Astrocyte (in vitro differentiated cells and primary cell): ENCODE measurements at regions not wholly inside any gene's neighbourhood (a gene's known extent, or its start where the extent isn't known, plus 50 kb on each side); places are given as distances from the start of the nearest gene placed in this dataset.
A peak's percentile ranks its signal among the peaks of the same experiment; 100 is the strongest.

Source experiments
- DNase-seq: peaks from one replicate; pipeline ENCODE4 v3.0.0-alpha.2; 2010; ENCODE audit warnings: low read depth
- FAIRE-seq: peaks from 2 replicates; lab custom pipeline; 2011; peaks lifted over from hg19 to GRCh38; lab: Jason Lieb, UNC
- H2AFZ ChIP-seq: 2 replicates; pipeline ENCODE4 v1.6.0; 2012; ENCODE audit warnings: low read depth, low read length, inconsistent platforms
- H3K27ac ChIP-seq: 2 replicates; pipeline ENCODE4 v1.5.1; 2011; ENCODE audit warnings: low read depth, low read length, inconsistent platforms
- H3K27me3 ChIP-seq: 2 replicates; pipeline ENCODE4 v1.6.0; 2011; ENCODE audit warnings: low read length, inconsistent platforms; ENCODE audit not compliant: insufficient read depth
- H3K36me3 ChIP-seq: 2 replicates; pipeline ENCODE4 v1.5.1; 2011; ENCODE audit warnings: low read length, inconsistent platforms; ENCODE audit not compliant: insufficient read depth
- H3K4me1 ChIP-seq: 2 replicates; pipeline ENCODE4 v1.5.1; 2011; ENCODE audit warnings: low read length, inconsistent platforms; ENCODE audit not compliant: insufficient read depth
- H3K4me2 ChIP-seq: 2 replicates; pipeline ENCODE4 v1.6.0; 2012; ENCODE audit warnings: low read length, inconsistent platforms
- H3K4me3 ChIP-seq: 2 replicates; pipeline ENCODE4 v1.5.1; 2011; ENCODE audit warnings: low read depth, mild to moderate bottlenecking, low read length, inconsistent platforms; ENCODE audit not compliant: insufficient read depth
- H3K79me2 ChIP-seq: 2 replicates; pipeline ENCODE4 v1.6.0; 2012; ENCODE audit warnings: mild to moderate bottlenecking, low read length, inconsistent platforms; ENCODE audit not compliant: insufficient read depth
- H3K9ac ChIP-seq: 2 replicates; pipeline ENCODE4 v1.6.0; 2012; ENCODE audit warnings: mild to moderate bottlenecking, low read length, inconsistent platforms
- H3K9me3 ChIP-seq: 2 replicates; pipeline ENCODE4 v1.5.1; 2012; ENCODE audit warnings: low read depth, mild to moderate bottlenecking, low read length, inconsistent platforms; ENCODE audit not compliant: insufficient read depth
- H4K20me1 ChIP-seq: 2 replicates; pipeline ENCODE4 v1.6.0; 2012; ENCODE audit warnings: low read length, inconsistent platforms; ENCODE audit not compliant: insufficient read depth
- H3K27ac Mint-ChIP-seq: one replicate; pipeline ENCODE4 v1.8.0; 2021; ENCODE audit warnings: mild to moderate bottlenecking, mixed read lengths; ENCODE audit not compliant: unreplicated experiment
- H3K27me3 Mint-ChIP-seq: one replicate; pipeline ENCODE4 v1.8.0; 2021; ENCODE audit warnings: low read depth, mixed read lengths; ENCODE audit not compliant: unreplicated experiment
- H3K36me3 Mint-ChIP-seq: one replicate; pipeline ENCODE4 v1.8.0; 2021; ENCODE audit warnings: low read depth, mixed read lengths; ENCODE audit not compliant: unreplicated experiment
- H3K4me1 Mint-ChIP-seq: one replicate; pipeline ENCODE4 v1.8.0; 2021; ENCODE audit warnings: low read depth, mixed read lengths; ENCODE audit not compliant: unreplicated experiment
- H3K4me3 Mint-ChIP-seq: one replicate; pipeline ENCODE4 v1.8.0; 2021; ENCODE audit warnings: mild to moderate bottlenecking, moderate library complexity, mixed read lengths; ENCODE audit not compliant: unreplicated experiment
- H3K9me3 Mint-ChIP-seq: one replicate; pipeline ENCODE4 v1.8.0; 2021; ENCODE audit warnings: mild to moderate bottlenecking, mixed read lengths; ENCODE audit not compliant: unreplicated experiment
- CTCF ChIP-seq: IDR thresholded peaks from 2 replicates; pipeline ENCODE4 v1.5.1; 2011; ENCODE audit warnings: low read depth, mild to moderate bottlenecking, inconsistent platforms, low read length, moderate library complexity; ENCODE audit not compliant: insufficient read depth
- EZH2 ChIP-seq: IDR thresholded peaks from 2 replicates; pipeline ENCODE4 v1.6.1; 2012; ENCODE audit warnings: mild to moderate bottlenecking, low read length, inconsistent platforms; ENCODE audit not compliant: insufficient read depth

- H3K79me2 ChIP-seq, result no peaks in the 10 kb centered on the region
- H2AFZ ChIP-seq, result no peak overlapping the region
- peaks cover 6% of the 10 kb centered on the region for H3K9me3 ChIP-seq
- H3K36me3 ChIP-seq, result no peaks in the 10 kb centered on the region
- Mint-ChIP-seq H3K4me1 (peaks cover 10% of the 10 kb centered on the region), H3K4me3 (no peak overlapping the region), H3K9me3 (peaks cover 4% of the 10 kb centered on the region), H3K36me3 (no peaks in the 10 kb centered on the region), H3K27ac (no peak overlapping the region), H3K27me3 (no peaks in the 10 kb centered on the region)
- H3K4me3 ChIP-seq, result no peak overlapping the region
- FAIRE-seq (no peak), DNase-seq (no peak)
- H4K20me1 ChIP-seq, result no peaks in the 10 kb centered on the region
- no peak for TF ChIP-seq CTCF
- TF ChIP-seq EZH2, result no peak
- H3K9ac ChIP-seq, result no peak overlapping the region
- H3K27me3 ChIP-seq, result no peaks in the 10 kb centered on the region
- H3K4me2 ChIP-seq, result no peak overlapping the region
- H3K4me1 ChIP-seq, result peaks cover 9% of the 10 kb centered on the region
- no peak overlapping the region for H3K27ac ChIP-seq
Measured at GRCh38 chr9:82716821-82717220, 346.1 kb downstream of the RASEF start.

- Histone ChIP-seq H3K27me3 (no peaks in the 10 kb centered on the region), H3K4me1 (peaks cover 13% of the 10 kb centered on the region), H3K9me3 (no peaks in the 10 kb centered on the region), H3K27ac (no peak overlapping the region), H2AFZ (no peak overlapping the region), H3K36me3 (no peaks in the 10 kb centered on the region), H3K79me2 (no peaks in the 10 kb centered on the region), H3K9ac (no peak overlapping the region), H4K20me1 (no peaks in the 10 kb centered on the region), H3K4me3 (no peak overlapping the region), H3K4me2 (no peak overlapping the region)
- no peak for TF ChIP-seq EZH2
- TF ChIP-seq CTCF, result no peak
- peaks cover 4% of the 10 kb centered on the region for H3K9me3 Mint-ChIP-seq
- peaks cover 12% of the 10 kb centered on the region for H3K4me1 Mint-ChIP-seq
- no peak overlapping the region for H3K27ac Mint-ChIP-seq
- FAIRE-seq (no peak), DNase-seq (no peak)
- H3K4me3 Mint-ChIP-seq, result no peak overlapping the region
- H3K36me3 Mint-ChIP-seq, result no peaks in the 10 kb centered on the region
- no peaks in the 10 kb centered on the region for H3K27me3 Mint-ChIP-seq
Measured at GRCh38 chr9:82720515-82720914, 342.4 kb downstream of the RASEF start.

- TF ChIP-seq CTCF (no peak), EZH2 (no peak)
- H3K4me1 Mint-ChIP-seq, result peaks cover 12% of the 10 kb centered on the region
- H4K20me1 ChIP-seq, result no peaks in the 10 kb centered on the region
Measured at GRCh38 chr9:82721593-82721992, 341.3 kb downstream of the RASEF start.

More at GRCh38 chr9:82721593-82721992, 341.3 kb downstream of the RASEF start:
- H3K9me3 ChIP-seq, result no peaks in the 10 kb centered on the region
- Mint-ChIP-seq H3K36me3 (no peaks in the 10 kb centered on the region), H3K4me3 (no peak overlapping the region), H3K27ac (no peak overlapping the region), H3K27me3 (no peaks in the 10 kb centered on the region), H3K9me3 (peaks cover 4% of the 10 kb centered on the region)
- H3K9ac ChIP-seq, result no peak overlapping the region
- DNase-seq (peak; percentile 57), FAIRE-seq (no peak)
- no peaks in the 10 kb centered on the region for H3K27me3 ChIP-seq
- H3K4me1 ChIP-seq, result peaks cover 13% of the 10 kb centered on the region
- H3K36me3 ChIP-seq, result no peaks in the 10 kb centered on the region
- no peak overlapping the region for H3K27ac ChIP-seq
- H3K79me2 ChIP-seq, result no peaks in the 10 kb centered on the region
- H2AFZ ChIP-seq, result no peak overlapping the region
- H3K4me3 ChIP-seq, result no peak overlapping the region
- H3K4me2 ChIP-seq, result no peak overlapping the region
